IgD-negative memory B cell (primary cell): ENCODE measurements at regions not wholly inside any gene's neighbourhood (a gene's known extent, or its start where the extent isn't known, plus 50 kb on each side); places are given as distances from the start of the nearest gene placed in this dataset.

Source experiments
- H3K27ac Mint-ChIP-seq, 3 donors: one replicate each; pipeline ENCODE4 v1.8.0; 2020 to 2022; ENCODE audit warnings: mild to moderate bottlenecking in 3 of 3, mixed read lengths in 3 of 3, moderate library complexity in 1 of 3
- H3K27me3 Mint-ChIP-seq: one replicate; pipeline ENCODE4 v1.8.0; 2021; ENCODE audit warnings: mixed read lengths
- H3K36me3 Mint-ChIP-seq: one replicate; pipeline ENCODE4 v1.8.0; 2020; ENCODE audit warnings: mild to moderate bottlenecking, mixed read lengths
- H3K4me1 Mint-ChIP-seq, 3 donors: one replicate each; pipeline ENCODE4 v1.8.0; 2020 to 2022; ENCODE audit warnings: mixed read lengths in 3 of 3, mild to moderate bottlenecking in 1 of 3
- H3K4me3 Mint-ChIP-seq, 4 donors: one replicate each; pipeline ENCODE4 v1.8.0; 2020 to 2022; ENCODE audit warnings: mild to moderate bottlenecking in 4 of 4, mixed read lengths in 4 of 4, moderate library complexity in 3 of 4
- H3K9me3 Mint-ChIP-seq, 3 donors: one replicate each; pipeline ENCODE4 v1.8.0; 2020 to 2021; ENCODE audit warnings: mixed read lengths in 3 of 3, mild to moderate bottlenecking in 1 of 3

- Mint-ChIP-seq H3K9me3 (peaks cover 0 to 4% (median 2%) of the 10 kb centered on the region in 3 donors), H3K4me1 (no peaks in the 10 kb centered on the region), H3K36me3 (no peaks in the 10 kb centered on the region), H3K27ac (no peak overlapping the region), H3K4me3 (no peak overlapping the region), H3K27me3 (no peaks in the 10 kb centered on the region)
Observed at GRCh38 chr2:150608341-150608740, 120.9 kb upstream of the RND3 start.

- H3K27ac Mint-ChIP-seq: no peak overlapping the region
- no peaks in the 10 kb centered on the region for H3K36me3 Mint-ChIP-seq
- no peaks in the 10 kb centered on the region for H3K27me3 Mint-ChIP-seq
- no peaks in the 10 kb centered on the region for H3K4me1 Mint-ChIP-seq
- H3K9me3 Mint-ChIP-seq: peaks cover 0 to 4% (median 2%) of the 10 kb centered on the region in 3 donors
- no peak overlapping the region for H3K4me3 Mint-ChIP-seq
Observed at GRCh38 chr2:150607390-150607811, 119.9 kb upstream of the RND3 start.

- Mint-ChIP-seq H3K4me1 (no peaks in the 10 kb centered on the region), H3K9me3 (peaks cover 0 to 4% (median 2%) of the 10 kb centered on the region in 3 donors), H3K27ac (no peak overlapping the region), H3K36me3 (no peaks in the 10 kb centered on the region), H3K4me3 (no peak overlapping the region), H3K27me3 (no peaks in the 10 kb centered on the region)
Observed at GRCh38 chr2:150606380-150607060, 119.1 kb upstream of the RND3 start.

- H3K4me1 Mint-ChIP-seq: no peaks in the 10 kb centered on the region
- H3K9me3 Mint-ChIP-seq: peaks cover 0 to 4% (median 2%) of the 10 kb centered on the region in 3 donors
- H3K36me3 Mint-ChIP-seq: no peaks in the 10 kb centered on the region
- H3K4me3 Mint-ChIP-seq: no peak overlapping the region
- H3K27ac Mint-ChIP-seq: no peak overlapping the region
- H3K27me3 Mint-ChIP-seq: no peaks in the 10 kb centered on the region
Observed at GRCh38 chr2:150605664-150606063, 118.2 kb upstream of the RND3 start.

- Mint-ChIP-seq H3K27ac (no peak overlapping the region), H3K36me3 (no peaks in the 10 kb centered on the region), H3K27me3 (no peaks in the 10 kb centered on the region), H3K9me3 (no peaks in the 10 kb centered on the region), H3K4me3 (no peak overlapping the region), H3K4me1 (no peaks in the 10 kb centered on the region)
Observed at GRCh38 chr2:150601280-150602038, 114.0 kb upstream of the RND3 start.

- H3K9me3 Mint-ChIP-seq: no peaks in the 10 kb centered on the region
- no peak overlapping the region for H3K27ac Mint-ChIP-seq
- H3K27me3 Mint-ChIP-seq: no peaks in the 10 kb centered on the region
- no peaks in the 10 kb centered on the region for H3K36me3 Mint-ChIP-seq
- H3K4me3 Mint-ChIP-seq: no peak overlapping the region
- H3K4me1 Mint-ChIP-seq: no peaks in the 10 kb centered on the region
Observed at GRCh38 chr2:150599889-150600288, 112.4 kb upstream of the RND3 start.

- no peaks in the 10 kb centered on the region for H3K9me3 Mint-ChIP-seq
- H3K27me3 Mint-ChIP-seq: no peaks in the 10 kb centered on the region
- no peak overlapping the region for H3K4me3 Mint-ChIP-seq
- no peaks in the 10 kb centered on the region for H3K36me3 Mint-ChIP-seq
- H3K27ac Mint-ChIP-seq: no peak overlapping the region
- H3K4me1 Mint-ChIP-seq: no peaks in the 10 kb centered on the region
Observed at GRCh38 chr2:150598383-150598782, 110.9 kb upstream of the RND3 start.

GRCh38 chr2:150595803-150596470 lies 108.5 kb upstream of the RND3 start:
- Mint-ChIP-seq H3K9me3 (peaks cover 0 to 2% (median 0%) of the 10 kb centered on the region in 3 donors), H3K27me3 (no peaks in the 10 kb centered on the region), H3K27ac (no peak overlapping the region), H3K36me3 (no peaks in the 10 kb centered on the region), H3K4me3 (no peak overlapping the region), H3K4me1 (no peaks in the 10 kb centered on the region)

- Mint-ChIP-seq H3K9me3 (peaks cover 0 to 2% (median 0%) of the 10 kb centered on the region in 3 donors), H3K27ac (no peak overlapping the region), H3K27me3 (peaks cover 2% of the 10 kb centered on the region), H3K36me3 (no peaks in the 10 kb centered on the region), H3K4me1 (no peaks in the 10 kb centered on the region), H3K4me3 (no peak overlapping the region)
Observed at GRCh38 chr2:150594299-150594698, 106.8 kb upstream of the RND3 start.

GRCh38 chr2:150591496-150592285 lies 104.2 kb upstream of the RND3 start:
- Mint-ChIP-seq H3K27me3 (peaks cover 2% of the 10 kb centered on the region), H3K9me3 (peaks cover 0 to 2% (median 1%) of the 10 kb centered on the region in 3 donors), H3K4me1 (no peaks in the 10 kb centered on the region), H3K27ac (no peak overlapping the region), H3K36me3 (no peaks in the 10 kb centered on the region), H3K4me3 (no peak overlapping the region)

- Mint-ChIP-seq H3K4me1 (no peaks in the 10 kb centered on the region), H3K9me3 (peaks cover 0 to 2% (median 1%) of the 10 kb centered on the region in 3 donors), H3K4me3 (no peak overlapping the region), H3K27me3 (peaks cover 2% of the 10 kb centered on the region), H3K36me3 (no peaks in the 10 kb centered on the region), H3K27ac (no peak overlapping the region)
Observed at GRCh38 chr2:150589681-150590080, 102.2 kb upstream of the RND3 start.

- peaks cover 0 to 2% (median 1%) of the 10 kb centered on the region in 3 donors for H3K9me3 Mint-ChIP-seq
- H3K36me3 Mint-ChIP-seq: no peaks in the 10 kb centered on the region
- H3K27ac Mint-ChIP-seq: no peak overlapping the region
- H3K27me3 Mint-ChIP-seq: peaks cover 2% of the 10 kb centered on the region
- H3K4me3 Mint-ChIP-seq: no peak overlapping the region
- no peaks in the 10 kb centered on the region for H3K4me1 Mint-ChIP-seq
Observed at GRCh38 chr2:150588506-150588870, 101.0 kb upstream of the RND3 start.

GRCh38 chr2:150587547-150588505 lies 100.4 kb upstream of the RND3 start:
- peaks cover 2% of the 10 kb centered on the region for H3K27me3 Mint-ChIP-seq
- no peak overlapping the region for H3K27ac Mint-ChIP-seq
- H3K4me3 Mint-ChIP-seq: no peak overlapping the region
- no peaks in the 10 kb centered on the region for H3K4me1 Mint-ChIP-seq
- H3K36me3 Mint-ChIP-seq: no peaks in the 10 kb centered on the region
- peaks cover 1 to 6% (median 2%) of the 10 kb centered on the region in 3 donors for H3K9me3 Mint-ChIP-seq

- no peaks in the 10 kb centered on the region for H3K4me1 Mint-ChIP-seq
- peaks cover 0 to 8% (median 1%) of the 10 kb centered on the region in 3 donors for H3K9me3 Mint-ChIP-seq
- H3K27ac Mint-ChIP-seq: no peak overlapping the region
- no peak overlapping the region for H3K4me3 Mint-ChIP-seq
- no peaks in the 10 kb centered on the region for H3K36me3 Mint-ChIP-seq
- peaks cover 2% of the 10 kb centered on the region for H3K27me3 Mint-ChIP-seq
Observed at GRCh38 chr2:150586858-150587257, 99.4 kb upstream of the RND3 start.
